Body of pancreas (tissue), 4 donors: ENCODE measurements at regions not wholly inside any gene's neighbourhood (a gene's known extent, or its start where the extent isn't known, plus 50 kb on each side); places are given as distances from the start of the nearest gene placed in this dataset.

Experiments
- ATAC-seq: fragments of 150-250 bp; one replicate; pipeline ENCODE4 v1.9.1; 2016
- DNase-seq, 4 donors: peaks; one replicate each; pipeline ENCODE4 v3.0.0-alpha.2; 2019
- H3K27ac ChIP-seq, 4 donors: fragments of 200-600 bp; sonication (generic); 1 replicate in 3 of 4; 2 replicates in 1 of 4; pipeline versions ENCODE4 v1.5.1 to v1.6.1; 2016 to 2019; ENCODE audit warnings: mild to moderate bottlenecking in 1 of 4, mixed read lengths in 1 of 4, moderate library complexity in 1 of 4
- H3K27me3 ChIP-seq, 2 donors: fragments of 200-600 bp; sonication (generic); one replicate each; pipeline ENCODE4 v1.6.0; 2016; ENCODE audit warnings: mild to moderate bottlenecking in 1 of 2
- H3K36me3 ChIP-seq, 2 donors: fragments of 200-600 bp; sonication (generic); replicated peaks in 1 of 2; 2 replicates each; pipeline ENCODE4 v1.5.1; 2016; ENCODE audit warnings: low read depth in 2 of 2; ENCODE audit not compliant: insufficient read depth in 1 of 2
- H3K4me1 ChIP-seq: fragments of 200-600 bp; sonication (generic); one replicate; pipeline ENCODE4 v1.6.0; 2016
- H3K4me3 ChIP-seq, 2 donors: fragments of 200-600 bp; sonication (generic); 1 replicate in 1 of 2; 2 replicates in 1 of 2; pipeline ENCODE4 v1.5.1; 2016 to 2019
- H3K9me3 ChIP-seq, 3 donors: fragments of 200-600 bp; sonication (generic); 1 replicate in 2 of 3; 2 replicates in 1 of 3; pipeline ENCODE4 v1.5.1; 2016
- POLR2A ChIP-seq, 3 donors: fragments of 450-650 bp; IDR thresholded peaks; one replicate each; pipeline ENCODE4 v1.6.1; 2016; ENCODE audit warnings: antibody characterized with exemption in 3 of 3, mild to moderate bottlenecking in 2 of 3
- WGBS, 2 donors: methylation state at CpG; one replicate each; pipeline ENCODE4 v1.1.5; 2017; 5-methylcytosine and 5-hydroxymethylcytosine counted together
- intact Hi-C: fragments of 100-400 bp; cut with DNase I; formaldehyde crosslinking; loops from one replicate; pipeline ENCODE4 v1.15.1; 2023
- TF ChIP-seq, protein P1 (sequence below), 7 experiments: fragments of 450-650 bp in 4 of 7; fragments of 200-600 bp in 3 of 7; sonication (generic) in 3 of 7; IDR thresholded peaks; one replicate each; pipeline ENCODE4 v1.5.1; 2016 to 2019; ENCODE audit warnings: antibody characterized with exemption in 7 of 7

GRCh38 chr3:167920747-167921146 is 175.0 kb downstream of the GOLIM4 start:
- Histone ChIP-seq H3K4me3 (no peak overlapping the region), H3K27me3 (no peaks in the 10 kb centered on the region), H3K4me1 (no peaks in the 10 kb centered on the region), H3K36me3 (no peaks in the 10 kb centered on the region), H3K27ac (no peak overlapping the region), H3K9me3 (no peaks in the 10 kb centered on the region)
- ATAC-seq (no peak), DNase-seq (no peak)
- TF ChIP-seq, protein P1, sequence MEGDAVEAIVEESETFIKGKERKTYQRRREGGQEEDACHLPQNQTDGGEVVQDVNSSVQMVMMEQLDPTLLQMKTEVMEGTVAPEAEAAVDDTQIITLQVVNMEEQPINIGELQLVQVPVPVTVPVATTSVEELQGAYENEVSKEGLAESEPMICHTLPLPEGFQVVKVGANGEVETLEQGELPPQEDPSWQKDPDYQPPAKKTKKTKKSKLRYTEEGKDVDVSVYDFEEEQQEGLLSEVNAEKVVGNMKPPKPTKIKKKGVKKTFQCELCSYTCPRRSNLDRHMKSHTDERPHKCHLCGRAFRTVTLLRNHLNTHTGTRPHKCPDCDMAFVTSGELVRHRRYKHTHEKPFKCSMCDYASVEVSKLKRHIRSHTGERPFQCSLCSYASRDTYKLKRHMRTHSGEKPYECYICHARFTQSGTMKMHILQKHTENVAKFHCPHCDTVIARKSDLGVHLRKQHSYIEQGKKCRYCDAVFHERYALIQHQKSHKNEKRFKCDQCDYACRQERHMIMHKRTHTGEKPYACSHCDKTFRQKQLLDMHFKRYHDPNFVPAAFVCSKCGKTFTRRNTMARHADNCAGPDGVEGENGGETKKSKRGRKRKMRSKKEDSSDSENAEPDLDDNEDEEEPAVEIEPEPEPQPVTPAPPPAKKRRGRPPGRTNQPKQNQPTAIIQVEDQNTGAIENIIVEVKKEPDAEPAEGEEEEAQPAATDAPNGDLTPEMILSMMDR (IDR thresholded peaks at IDR 0.05) = no peak
- intact Hi-C loops = no loop called here

GRCh38 chr3:167919590-167919989 is 176.1 kb downstream of the GOLIM4 start:
- no peaks in the 10 kb centered on the region for H3K27me3 ChIP-seq
- H3K27ac ChIP-seq = no peak overlapping the region
- ATAC-seq (no peak), DNase-seq (no peak)
- H3K4me1 ChIP-seq = no peaks in the 10 kb centered on the region
- H3K9me3 ChIP-seq = no peaks in the 10 kb centered on the region
- intact Hi-C loops = no loop called here
- TF ChIP-seq POLR2A (IDR thresholded peaks at IDR 0.05) = no peak
- TF ChIP-seq, protein P1 (IDR thresholded peaks at IDR 0.05) = no peak
- no peak overlapping the region for H3K4me3 ChIP-seq
- 89 to 95% methylated on average over 1 of the region's 1 CpG for WGBS, 2 donors
- H3K36me3 ChIP-seq = no peaks in the 10 kb centered on the region

- H3K4me1 ChIP-seq = no peaks in the 10 kb centered on the region
- WGBS, 2 donors = 73 to 79% methylated on average over 2 of the region's 2 CpGs
- no peaks in the 10 kb centered on the region for H3K36me3 ChIP-seq
- TF ChIP-seq, protein P1 (IDR thresholded peaks at IDR 0.05) = no peak
- no peak for TF ChIP-seq POLR2A (IDR thresholded peaks at IDR 0.05)
- H3K27me3 ChIP-seq = no peaks in the 10 kb centered on the region
- no peak for DNase-seq
- no peak overlapping the region for H3K4me3 ChIP-seq
- H3K27ac ChIP-seq = no peak overlapping the region
- no peak for ATAC-seq
- intact Hi-C loops = no loop called here
- H3K9me3 ChIP-seq = no peaks in the 10 kb centered on the region
Measured at GRCh38 chr3:167918686-167919085, 177.0 kb downstream of the GOLIM4 start.

- intact Hi-C loops = no loop called here
- DNase-seq (no peak), ATAC-seq (no peak)
- Histone ChIP-seq H3K4me1 (no peaks in the 10 kb centered on the region), H3K36me3 (no peaks in the 10 kb centered on the region), H3K27me3 (no peaks in the 10 kb centered on the region), H3K4me3 (no peak overlapping the region), H3K9me3 (no peaks in the 10 kb centered on the region), H3K27ac (no peak overlapping the region)
- WGBS, 2 donors = 85 to 93% methylated on average over 4 of the region's 4 CpGs
- TF ChIP-seq, protein P1 (IDR thresholded peaks at IDR 0.05) = no peak
Measured at GRCh38 chr3:167918008-167918596, 177.6 kb downstream of the GOLIM4 start.

DNA sequence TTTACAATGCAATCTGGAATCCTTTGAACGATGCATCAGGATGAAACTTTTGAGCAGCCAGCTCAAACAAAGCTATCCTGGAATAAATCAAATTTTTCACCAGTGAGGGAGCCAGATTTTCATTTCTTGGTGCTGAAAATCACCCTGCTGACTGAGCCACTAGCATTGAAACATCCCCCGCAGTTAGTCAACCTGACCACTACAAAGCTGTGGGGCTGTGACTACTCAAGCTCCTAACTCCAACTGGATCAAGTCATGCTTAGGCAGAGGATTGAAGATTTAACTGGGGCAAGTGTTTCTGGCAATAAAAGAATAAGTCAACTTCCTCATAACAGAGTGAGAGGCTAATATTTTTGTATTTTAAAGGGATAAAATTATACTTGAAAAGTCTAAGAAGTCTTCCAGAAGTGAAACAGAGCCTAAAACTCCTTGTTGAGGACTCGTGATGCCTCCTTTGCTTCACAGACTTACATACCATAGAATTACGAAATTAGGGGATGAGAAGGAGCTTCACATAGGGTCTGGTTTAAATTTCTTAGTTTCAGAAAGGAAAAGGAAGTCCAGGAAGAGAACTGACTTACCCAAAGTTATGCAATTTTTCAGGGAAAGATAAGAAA is 177.8 kb downstream of the SERPINI1 start:
- Histone ChIP-seq H3K4me3 (no peak overlapping the region), H3K4me1 (no peaks in the 10 kb centered on the region), H3K36me3 (no peaks in the 10 kb centered on the region), H3K27me3 (no peaks in the 10 kb centered on the region), H3K27ac (peak overlapping the region in 1 of 4 donors; percentile 14), H3K9me3 (no peaks in the 10 kb centered on the region)
- ATAC-seq (no peak), DNase-seq (peak in 1 of 4 donors; percentile 30)
- TF ChIP-seq, protein P1 (IDR thresholded peaks at IDR 0.05) = no peak
- no peak for TF ChIP-seq POLR2A (IDR thresholded peaks at IDR 0.05)
- intact Hi-C loops = no loop called here
- 73% methylated on average over 4 of the region's 4 CpGs for WGBS, 2 donors
